Right kidney (tissue), 1 donor: ENCODE measurements at regions not wholly inside any gene's neighbourhood (a gene's known extent, or its start where the extent isn't known, plus 50 kb on each side); places are given as distances from the start of the nearest gene placed in this dataset.
"Not testable (repeated sequence)": the region's sequence is repeated elsewhere in the genome, so short reads cannot be mapped to it uniquely, and the experiment has no call there.

Experiments
- DNase-seq: peaks from one replicate; pipeline ENCODE4 v3.0.0-alpha.2; 2016

DNA sequence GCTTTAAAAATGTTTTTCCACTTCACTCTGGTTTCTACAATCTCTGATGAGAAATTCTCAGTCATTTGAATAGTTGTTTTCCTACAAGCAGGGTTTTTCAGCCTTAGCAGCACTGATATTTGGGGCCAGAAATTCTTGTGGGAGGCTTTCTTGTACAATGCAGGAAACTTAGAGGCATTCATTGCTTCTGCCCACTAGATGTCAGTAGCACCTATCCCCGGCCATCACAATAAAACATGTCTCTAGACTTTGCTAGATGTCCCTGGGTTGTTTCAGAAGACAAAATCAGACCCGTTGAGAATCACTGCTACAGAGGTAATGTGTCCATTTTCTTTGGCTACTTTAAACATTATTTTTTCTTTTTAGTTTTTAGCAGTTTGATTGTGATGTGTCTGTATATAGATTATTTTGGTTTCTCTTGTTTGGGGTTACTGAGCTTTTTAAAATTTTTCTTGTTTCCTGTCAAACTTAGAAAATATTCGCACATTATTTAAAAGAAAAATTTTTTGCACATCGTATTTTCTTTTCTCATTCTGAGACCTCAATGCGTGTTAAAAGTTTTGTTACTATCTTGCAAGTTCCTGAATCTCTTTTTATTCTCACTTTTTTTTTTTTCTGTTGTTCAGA, 60.8 kb upstream of the CCDC179 start:
- DNase-seq: peak; percentile 7

DNA sequence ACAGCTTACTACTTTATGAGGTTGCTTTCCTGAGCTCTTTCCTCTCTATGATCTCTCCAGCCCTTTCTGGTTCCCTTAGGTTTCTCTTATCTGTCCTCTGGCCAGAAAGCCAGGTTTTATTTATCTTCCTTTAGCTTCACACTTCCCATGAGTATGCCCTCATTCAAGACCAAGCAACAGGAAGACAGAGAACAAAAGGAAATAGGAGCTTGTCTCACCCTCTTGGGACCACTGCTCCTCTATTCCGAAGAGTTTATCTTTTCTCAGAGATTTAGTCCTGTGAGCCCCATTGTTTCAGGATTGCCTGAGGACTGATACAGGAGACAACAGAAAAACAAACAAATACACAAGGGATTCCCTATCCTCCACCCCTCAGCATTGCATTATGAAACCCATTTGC, 62.4 kb upstream of the CCDC179 start:
- DNase-seq: no peak

- DNase-seq: no peak
Observed at GRCh38 chr11:22923561-22923960, 63.3 kb upstream of the CCDC179 start.

GRCh38 chr11:22926341-22926740, 66.1 kb upstream of the CCDC179 start:
- no peak for DNase-seq

DNA sequence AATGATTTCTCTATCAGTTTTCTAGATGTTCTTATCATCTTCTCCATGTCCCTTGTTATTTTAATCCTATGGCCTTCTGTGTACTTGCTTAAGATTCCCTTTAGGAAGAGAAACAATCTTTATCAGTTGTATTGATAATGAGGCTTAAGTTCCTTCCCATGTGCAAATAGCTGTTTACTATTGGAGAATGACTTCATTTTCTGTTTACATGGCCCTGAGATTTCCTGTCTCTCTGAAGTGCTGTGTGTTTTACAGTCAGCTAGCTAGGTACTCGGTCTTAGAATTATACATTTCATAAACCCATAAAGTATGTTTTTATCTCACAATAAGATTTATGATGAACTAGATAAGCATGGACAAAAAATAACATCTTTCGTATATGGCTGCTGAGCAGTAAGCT, 67.5 kb upstream of the CCDC179 start:
- DNase-seq: no peak

DNA sequence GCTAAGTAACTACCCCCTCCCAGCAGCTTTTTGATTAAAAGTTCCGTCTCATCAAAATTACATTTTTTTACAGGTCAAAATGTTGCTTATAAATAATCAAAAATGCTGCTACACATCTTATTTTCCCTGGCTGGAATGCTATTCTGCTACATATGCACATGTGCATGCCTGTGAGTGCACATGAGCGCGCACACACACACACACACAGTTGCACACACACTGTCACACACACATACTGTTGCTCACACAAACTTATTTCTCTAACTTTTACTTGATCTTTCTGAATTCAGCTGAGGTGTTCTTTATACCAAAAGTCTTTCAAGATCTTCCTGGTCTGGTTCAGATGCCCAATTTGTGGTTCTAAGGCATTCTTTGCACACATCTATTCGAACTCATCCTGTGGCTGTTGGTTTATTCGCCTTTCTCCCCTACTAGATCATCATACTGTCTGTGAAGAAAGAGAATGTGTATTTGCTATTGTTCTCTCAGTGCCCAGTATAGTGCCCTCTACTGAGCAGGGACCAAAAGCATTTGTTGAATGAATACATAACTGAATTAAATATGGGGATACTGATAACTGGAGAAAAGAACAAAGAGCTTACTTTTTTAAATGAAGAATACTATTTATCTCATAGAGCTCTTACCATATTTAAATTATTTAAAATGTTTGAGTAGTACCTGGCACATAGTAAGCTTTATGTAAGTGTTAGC, 68.1 kb upstream of the CCDC179 start:
- DNase-seq: no peak

DNA sequence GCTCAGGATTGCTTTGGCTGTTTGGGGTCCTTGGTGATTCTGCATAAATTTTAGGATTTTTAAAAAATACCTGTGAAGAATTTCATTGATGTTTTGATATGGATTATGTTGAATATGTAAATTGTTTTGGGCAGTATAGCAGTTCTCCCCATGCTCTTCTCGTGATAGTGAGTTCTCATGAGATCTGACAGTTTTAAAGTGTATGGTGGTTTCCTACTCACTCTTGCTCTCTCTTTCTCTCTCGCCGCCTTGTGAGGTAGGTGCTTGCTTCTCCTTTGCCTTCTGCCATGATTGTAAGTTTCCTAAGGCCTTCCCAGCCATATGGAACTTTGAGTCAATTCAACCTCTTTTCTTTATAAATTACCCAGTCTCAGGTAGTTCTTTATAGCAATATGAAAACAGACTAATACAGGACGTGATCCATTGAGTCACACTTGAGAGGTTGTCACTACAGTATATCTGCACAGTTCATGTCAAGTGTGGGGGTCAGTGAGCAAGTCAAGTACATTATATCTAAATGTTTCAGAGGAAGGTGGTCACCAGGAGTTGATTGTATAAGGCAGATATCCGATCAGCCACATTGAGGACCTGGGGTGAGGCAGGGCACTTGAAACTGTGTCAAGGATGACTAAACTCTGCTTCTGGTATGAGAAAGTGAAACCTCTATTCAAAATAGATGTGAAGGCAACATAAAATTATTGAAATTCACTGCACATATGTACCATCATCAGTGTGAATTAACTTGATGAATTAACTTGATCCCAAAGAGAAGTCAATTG, 70.7 kb upstream of the CCDC179 start:
- DNase-seq: no peak

- no peak for DNase-seq
Observed at GRCh38 chr11:22938691-22939090, 78.4 kb upstream of the CCDC179 start.

- not testable (repeated sequence) for DNase-seq
Observed at GRCh38 chr11:22941544-22941943, 81.3 kb upstream of the CCDC179 start.

- DNase-seq: no peak
Observed at GRCh38 chr11:22957786-22958185, 97.5 kb upstream of the CCDC179 start.

- no peak for DNase-seq
Observed at GRCh38 chr11:22974251-22974650, 114.0 kb upstream of the CCDC179 start.

GRCh38 chr11:22976146-22976545, 115.9 kb upstream of the CCDC179 start:
- no peak for DNase-seq

GRCh38 chr11:22982903-22983302, 122.6 kb upstream of the CCDC179 start:
- DNase-seq: no peak

- DNase-seq: no peak
Observed at GRCh38 chr11:22984045-22984444, 123.8 kb upstream of the CCDC179 start.

GRCh38 chr11:22989371-22989770, 129.1 kb upstream of the CCDC179 start:
- no peak for DNase-seq

DNA sequence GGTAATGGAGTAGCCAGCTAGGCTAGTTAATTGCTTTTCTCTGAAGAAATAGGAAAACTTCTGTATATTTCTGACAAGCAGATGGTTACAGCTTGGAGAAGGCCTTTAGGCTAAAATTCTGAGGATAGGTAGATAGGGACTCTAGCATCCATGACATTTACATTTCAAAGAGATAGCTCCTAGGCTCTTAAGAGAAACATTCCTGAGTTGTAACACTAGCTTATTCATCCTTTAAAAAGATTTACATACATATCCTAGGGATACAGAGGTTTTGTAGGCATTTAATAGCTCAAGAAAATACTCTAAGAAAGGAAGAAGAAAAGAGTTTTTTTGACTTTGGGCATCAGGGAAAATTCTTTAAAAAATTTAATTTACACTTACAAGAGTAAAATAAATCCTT, 130.9 kb upstream of the CCDC179 start:
- no peak for DNase-seq

DNA sequence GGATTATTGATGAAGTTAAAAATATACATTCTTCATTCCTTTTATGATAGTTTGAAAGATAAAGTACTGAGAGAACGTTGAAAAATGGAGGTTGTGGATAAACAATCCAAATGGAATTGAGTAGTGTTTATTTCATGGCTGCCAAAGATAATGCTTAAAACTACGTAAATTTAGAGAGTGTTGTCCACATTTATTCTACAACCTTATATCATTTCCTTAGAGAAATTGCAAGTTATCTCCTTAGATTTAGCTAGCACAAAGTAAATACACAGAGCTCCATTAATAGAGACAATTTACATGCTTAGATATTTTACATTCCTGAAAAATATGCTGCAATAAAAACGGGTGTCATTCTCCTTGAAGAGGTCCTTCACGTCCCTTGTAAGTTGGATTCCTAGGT, 146.5 kb upstream of the CCDC179 start:
- no peak for DNase-seq

GRCh38 chr11:23010790-23011335, 150.6 kb upstream of the CCDC179 start:
- DNase-seq: no peak

DNA sequence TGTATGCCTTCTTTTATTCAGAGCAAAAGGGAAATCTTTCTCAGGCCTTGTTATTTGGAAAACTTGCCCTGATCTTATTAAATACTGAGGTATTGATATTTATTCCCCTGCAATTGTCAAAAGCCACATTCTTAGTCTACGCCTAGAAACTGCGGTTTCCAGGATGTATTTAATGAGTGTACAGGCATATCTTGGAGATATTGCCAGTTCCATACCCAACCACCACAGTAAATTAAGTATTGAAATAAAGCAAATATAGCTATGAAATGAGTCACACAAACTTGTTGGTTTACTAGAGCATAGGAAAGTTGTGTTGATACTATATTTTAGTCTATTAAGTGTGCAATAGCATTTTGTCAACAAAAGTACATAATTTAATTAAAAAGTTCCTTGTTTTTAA, 152.7 kb upstream of the CCDC179 start:
- DNase-seq: no peak

- no peak for DNase-seq
Observed at GRCh38 chr11:23013509-23013908, 153.2 kb upstream of the CCDC179 start.

GRCh38 chr11:23021287-23021863, 161.1 kb upstream of the CCDC179 start:
- DNase-seq: peak; percentile 34

- DNase-seq: no peak
Observed at GRCh38 chr11:23022854-23023253, 162.6 kb upstream of the CCDC179 start.

DNA sequence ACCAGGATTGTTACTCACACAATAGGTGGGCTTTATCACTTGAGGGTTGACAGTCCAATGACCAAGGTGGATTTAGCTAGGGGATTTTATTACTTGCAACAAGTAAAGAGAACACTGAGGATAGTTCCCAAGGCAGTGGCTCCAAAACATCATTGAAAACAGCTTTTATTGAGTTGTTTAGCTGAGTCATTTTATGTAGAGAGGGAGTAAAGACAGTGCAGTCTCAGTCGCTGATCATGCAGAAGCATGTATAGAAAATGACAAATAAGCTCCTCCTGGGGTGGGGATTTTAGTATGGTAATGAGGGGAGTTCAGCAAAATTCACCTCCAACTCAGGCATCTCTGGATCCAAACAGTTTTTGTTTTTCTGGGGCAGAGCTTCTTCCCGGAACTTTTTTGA, 163.0 kb upstream of the CCDC179 start:
- no peak for DNase-seq
